ENCODE measurements at regions not wholly inside any gene's neighbourhood (a gene's known extent, or its start where the extent isn't known, plus 50 kb on each side); places are given as distances from the start of the nearest gene placed in this dataset.

- TF ChIP-seq EZH2phosphoT487 (IDR thresholded peaks at IDR 0.05; ENCODE audit: borderline replicate concordance, low read depth, low read length) (no peak), CTCF (conservative IDR thresholded peaks at IDR 0.05; ENCODE audit: low read length) (no peak)
Observed at GRCh38 chr20:60976139-60976538, 275.9 kb upstream of the CDH4 start.

All from OCI-LY7 (cell line).